ENCODE measurements at regions not wholly inside any gene's neighbourhood (a gene's known extent, or its start where the extent isn't known, plus 50 kb on each side); places are given as distances from the start of the nearest gene placed in this dataset.

DNA sequence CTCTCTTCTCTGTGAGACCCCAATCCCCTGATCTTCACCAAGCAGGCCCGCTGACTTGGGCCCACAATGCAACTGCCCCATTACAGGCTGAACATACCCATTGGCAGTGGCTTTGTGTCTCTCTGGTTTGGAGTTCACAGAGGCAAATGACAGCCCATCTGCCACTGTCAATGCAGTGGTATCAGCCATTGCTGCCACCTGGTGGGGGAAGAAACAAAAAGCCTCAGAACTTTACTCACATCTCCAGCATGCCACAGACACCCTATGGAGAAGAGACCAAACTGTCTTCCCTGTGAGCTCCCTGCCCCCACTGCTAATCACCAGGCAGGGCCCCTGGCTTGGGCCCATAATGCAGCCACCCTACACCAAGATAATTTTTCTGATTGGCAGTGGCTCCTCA, 729.3 kb upstream of the ACTRT1 start:
- Histone ChIP-seq H3K79me2 (ENCODE audit: control insufficient read depth, insufficient read depth, low read length) (no peaks in the 10 kb centered on the region), H3K4me3 (no peak overlapping the region), H3K4me2 (ENCODE audit: control insufficient read depth, insufficient read depth) (no peak overlapping the region), H3K36me3 (ENCODE audit: control insufficient read depth in 2 of 2, insufficient read depth in 2 of 2, low read length in 1 of 2) (no peaks in the 10 kb centered on the region), H4K20me1 (ENCODE audit: control insufficient read depth, insufficient read depth) (no peaks in the 10 kb centered on the region), H3K9me3 (replicated peaks; ENCODE audit: control insufficient read depth, insufficient read depth, low read length) (no peaks in the 10 kb centered on the region), H3K27me3 (replicated peaks in 1 of 2; ENCODE audit: control insufficient read depth in 2 of 2, insufficient read depth in 2 of 2, low read length in 1 of 2) (no peaks in the 10 kb centered on the region), H3K27ac (ENCODE audit: control insufficient read depth, insufficient read depth) (no peak overlapping the region), H3K4me1 (ENCODE audit: control insufficient read depth, insufficient read depth, low read length) (no peaks in the 10 kb centered on the region), H3K9ac (ENCODE audit: control insufficient read depth, insufficient read depth, low read length) (no peak overlapping the region), H2AFZ (ENCODE audit: control insufficient read depth, low read depth, low read length) (no peak overlapping the region)
- ChIA-PET SMC1A (ENCODE audit: uncharacterized antibody, unreplicated experiment) (no interaction called here), POLR2A (no interaction called here), RAD21 (ENCODE audit: unreplicated experiment) (no interaction called here), CTCF (interaction anchor here (0.9 to 1.8 kb wide), 2 partner anchors 12 to 30 kb away, joined by 4 to 5 read pairs; no protein-coding TSS in a partner anchor)
- TF ChIP-seq, protein P1, sequence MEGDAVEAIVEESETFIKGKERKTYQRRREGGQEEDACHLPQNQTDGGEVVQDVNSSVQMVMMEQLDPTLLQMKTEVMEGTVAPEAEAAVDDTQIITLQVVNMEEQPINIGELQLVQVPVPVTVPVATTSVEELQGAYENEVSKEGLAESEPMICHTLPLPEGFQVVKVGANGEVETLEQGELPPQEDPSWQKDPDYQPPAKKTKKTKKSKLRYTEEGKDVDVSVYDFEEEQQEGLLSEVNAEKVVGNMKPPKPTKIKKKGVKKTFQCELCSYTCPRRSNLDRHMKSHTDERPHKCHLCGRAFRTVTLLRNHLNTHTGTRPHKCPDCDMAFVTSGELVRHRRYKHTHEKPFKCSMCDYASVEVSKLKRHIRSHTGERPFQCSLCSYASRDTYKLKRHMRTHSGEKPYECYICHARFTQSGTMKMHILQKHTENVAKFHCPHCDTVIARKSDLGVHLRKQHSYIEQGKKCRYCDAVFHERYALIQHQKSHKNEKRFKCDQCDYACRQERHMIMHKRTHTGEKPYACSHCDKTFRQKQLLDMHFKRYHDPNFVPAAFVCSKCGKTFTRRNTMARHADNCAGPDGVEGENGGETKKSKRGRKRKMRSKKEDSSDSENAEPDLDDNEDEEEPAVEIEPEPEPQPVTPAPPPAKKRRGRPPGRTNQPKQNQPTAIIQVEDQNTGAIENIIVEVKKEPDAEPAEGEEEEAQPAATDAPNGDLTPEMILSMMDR (IDR thresholded peaks at IDR 0.05 in 2 of 3, conservative IDR thresholded peaks at IDR 0.05 in 1 of 3; ENCODE audit: control insufficient read depth in 2 of 3, extremely low read depth in 1 of 3, insufficient read depth in 1 of 3, low read depth in 3 of 3, low read length in 3 of 3) = peak; percentile 24 to 37 (median 26); a peak in 4 of 6 replicates
- TF ChIP-seq, protein P2, sequence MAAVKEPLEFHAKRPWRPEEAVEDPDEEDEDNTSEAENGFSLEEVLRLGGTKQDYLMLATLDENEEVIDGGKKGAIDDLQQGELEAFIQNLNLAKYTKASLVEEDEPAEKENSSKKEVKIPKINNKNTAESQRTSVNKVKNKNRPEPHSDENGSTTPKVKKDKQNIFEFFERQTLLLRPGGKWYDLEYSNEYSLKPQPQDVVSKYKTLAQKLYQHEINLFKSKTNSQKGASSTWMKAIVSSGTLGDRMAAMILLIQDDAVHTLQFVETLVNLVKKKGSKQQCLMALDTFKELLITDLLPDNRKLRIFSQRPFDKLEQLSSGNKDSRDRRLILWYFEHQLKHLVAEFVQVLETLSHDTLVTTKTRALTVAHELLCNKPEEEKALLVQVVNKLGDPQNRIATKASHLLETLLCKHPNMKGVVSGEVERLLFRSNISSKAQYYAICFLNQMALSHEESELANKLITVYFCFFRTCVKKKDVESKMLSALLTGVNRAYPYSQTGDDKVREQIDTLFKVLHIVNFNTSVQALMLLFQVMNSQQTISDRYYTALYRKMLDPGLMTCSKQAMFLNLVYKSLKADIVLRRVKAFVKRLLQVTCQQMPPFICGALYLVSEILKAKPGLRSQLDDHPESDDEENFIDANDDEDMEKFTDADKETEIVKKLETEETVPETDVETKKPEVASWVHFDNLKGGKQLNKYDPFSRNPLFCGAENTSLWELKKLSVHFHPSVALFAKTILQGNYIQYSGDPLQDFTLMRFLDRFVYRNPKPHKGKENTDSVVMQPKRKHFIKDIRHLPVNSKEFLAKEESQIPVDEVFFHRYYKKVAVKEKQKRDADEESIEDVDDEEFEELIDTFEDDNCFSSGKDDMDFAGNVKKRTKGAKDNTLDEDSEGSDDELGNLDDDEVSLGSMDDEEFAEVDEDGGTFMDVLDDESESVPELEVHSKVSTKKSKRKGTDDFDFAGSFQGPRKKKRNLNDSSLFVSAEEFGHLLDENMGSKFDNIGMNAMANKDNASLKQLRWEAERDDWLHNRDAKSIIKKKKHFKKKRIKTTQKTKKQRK (IDR thresholded peaks at IDR 0.05; ENCODE audit: low read depth, low read length) = no peak
- TF ChIP-seq, protein P3, sequence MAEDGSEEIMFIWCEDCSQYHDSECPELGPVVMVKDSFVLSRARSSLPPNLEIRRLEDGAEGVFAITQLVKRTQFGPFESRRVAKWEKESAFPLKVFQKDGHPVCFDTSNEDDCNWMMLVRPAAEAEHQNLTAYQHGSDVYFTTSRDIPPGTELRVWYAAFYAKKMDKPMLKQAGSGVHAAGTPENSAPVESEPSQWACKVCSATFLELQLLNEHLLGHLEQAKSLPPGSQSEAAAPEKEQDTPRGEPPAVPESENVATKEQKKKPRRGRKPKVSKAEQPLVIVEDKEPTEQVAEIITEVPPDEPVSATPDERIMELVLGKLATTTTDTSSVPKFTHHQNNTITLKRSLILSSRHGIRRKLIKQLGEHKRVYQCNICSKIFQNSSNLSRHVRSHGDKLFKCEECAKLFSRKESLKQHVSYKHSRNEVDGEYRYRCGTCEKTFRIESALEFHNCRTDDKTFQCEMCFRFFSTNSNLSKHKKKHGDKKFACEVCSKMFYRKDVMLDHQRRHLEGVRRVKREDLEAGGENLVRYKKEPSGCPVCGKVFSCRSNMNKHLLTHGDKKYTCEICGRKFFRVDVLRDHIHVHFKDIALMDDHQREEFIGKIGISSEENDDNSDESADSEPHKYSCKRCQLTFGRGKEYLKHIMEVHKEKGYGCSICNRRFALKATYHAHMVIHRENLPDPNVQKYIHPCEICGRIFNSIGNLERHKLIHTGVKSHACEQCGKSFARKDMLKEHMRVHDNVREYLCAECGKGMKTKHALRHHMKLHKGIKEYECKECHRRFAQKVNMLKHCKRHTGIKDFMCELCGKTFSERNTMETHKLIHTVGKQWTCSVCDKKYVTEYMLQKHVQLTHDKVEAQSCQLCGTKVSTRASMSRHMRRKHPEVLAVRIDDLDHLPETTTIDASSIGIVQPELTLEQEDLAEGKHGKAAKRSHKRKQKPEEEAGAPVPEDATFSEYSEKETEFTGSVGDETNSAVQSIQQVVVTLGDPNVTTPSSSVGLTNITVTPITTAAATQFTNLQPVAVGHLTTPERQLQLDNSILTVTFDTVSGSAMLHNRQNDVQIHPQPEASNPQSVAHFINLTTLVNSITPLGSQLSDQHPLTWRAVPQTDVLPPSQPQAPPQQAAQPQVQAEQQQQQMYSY (CRISPR knock-in tag; IDR thresholded peaks at IDR 0.05) = no peak
- TF ChIP-seq MYC (IDR thresholded peaks at IDR 0.05; ENCODE audit: insufficient read depth, insufficient read length, insufficient replicate concordance, low read length, severe bottlenecking) (no peak), NR2C1 (IDR thresholded peaks at IDR 0.05) (no peak), RAD21 (IDR thresholded peaks at IDR 0.05; ENCODE audit: insufficient read depth, low read depth, low read length) (peak; percentile 48; the same call in 1 of the 2 replicates)
- TF ChIP-seq, protein P4, sequence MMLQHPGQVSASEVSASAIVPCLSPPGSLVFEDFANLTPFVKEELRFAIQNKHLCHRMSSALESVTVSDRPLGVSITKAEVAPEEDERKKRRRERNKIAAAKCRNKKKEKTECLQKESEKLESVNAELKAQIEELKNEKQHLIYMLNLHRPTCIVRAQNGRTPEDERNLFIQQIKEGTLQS (IDR thresholded peaks at IDR 0.05; ENCODE audit: borderline replicate concordance, extremely low read depth, low read depth, low read length) = no peak
- FAIRE-seq (no peak), ATAC-seq (peak; percentile 74), DNase-seq (ENCODE audit: low read depth, low spot score) (no peak)
- in situ Hi-C loops (cut with MboI) = no loop called here
- 0% methylated on average over 1 of the region's 1 CpG for WGBS (ENCODE audit: insufficient coverage, insufficient replicate concordance, low lambda C conversion rate, missing lambda C conversion rate)
- intact Hi-C loops (cut with micrococcal nuclease; ENCODE audit: unreplicated experiment) = no loop called here
- no TSS peak for BruUV-seq (replicated peaks)
